ENCODE measurements at regions not wholly inside any gene's neighbourhood (a gene's known extent, or its start where the extent isn't known, plus 50 kb on each side); places are given as distances from the start of the nearest gene placed in this dataset.

GRCh38 chr11:113572136-113572735 is 97.0 kb upstream of the DRD2 start:
- intact Hi-C loops (cut with DNase I), result no loop called here
- Histone ChIP-seq H3K4me3 (no peak overlapping the region), H3K9me3 (no peaks in the 10 kb centered on the region), H3K4me1 (peaks cover 0 to 22% (median 2%) of the 10 kb centered on the region in 12 donors), H3K36me3 (no peaks in the 10 kb centered on the region), H3K27me3 (no peaks in the 10 kb centered on the region), H3K27ac (no peak overlapping the region)
- DNase-seq (no peak), ATAC-seq (no peak)
- 59 to 70% (median 62%) methylated on average over 4 of the region's 4 CpGs for WGBS, 4 donors
- no peak for TF ChIP-seq POLR2A (IDR thresholded peaks at IDR 0.05)

DNA sequence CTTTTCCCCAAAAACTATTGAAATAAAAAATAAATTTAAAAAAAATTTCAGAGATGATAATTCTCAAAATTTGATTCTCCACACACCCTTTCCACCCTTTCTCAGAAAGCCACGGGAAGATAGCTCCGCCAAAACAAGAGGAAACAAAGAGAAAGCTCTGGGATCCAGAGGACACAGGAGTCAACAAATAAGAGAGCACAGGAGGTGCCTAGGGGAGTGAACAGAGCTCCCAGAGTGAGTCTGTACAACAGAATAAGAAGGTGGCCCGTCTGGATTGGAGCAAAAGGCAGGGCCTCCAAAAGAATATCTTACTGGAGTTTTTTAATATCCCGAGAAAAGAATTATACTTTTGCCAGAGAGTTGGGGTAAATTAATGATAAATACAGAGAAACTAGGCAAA is 96.3 kb upstream of the DRD2 start:
- peaks cover 0 to 18% (median 0%) of the 10 kb centered on the region in 12 donors for H3K4me1 ChIP-seq
- no peak overlapping the region for H3K27ac ChIP-seq
- H3K36me3 ChIP-seq, result no peaks in the 10 kb centered on the region
- ATAC-seq (no peak), DNase-seq (no peak)
- no peak overlapping the region for H3K4me3 ChIP-seq
- intact Hi-C loops (cut with DNase I), result no loop called here
- no peaks in the 10 kb centered on the region for H3K9me3 ChIP-seq
- no peaks in the 10 kb centered on the region for H3K27me3 ChIP-seq
- no peak for TF ChIP-seq POLR2A (IDR thresholded peaks at IDR 0.05)
- TF ChIP-seq CTCF (IDR thresholded peaks at IDR 0.05), result no peak
- WGBS, 4 donors, result 43 to 55% (median 49%) methylated on average over 4 of the region's 4 CpGs

GRCh38 chr11:113570906-113571305 is 95.7 kb upstream of the DRD2 start:
- TF ChIP-seq CTCF (IDR thresholded peaks at IDR 0.05) (no peak), POLR2A (IDR thresholded peaks at IDR 0.05) (no peak)
- Histone ChIP-seq H3K27me3 (no peaks in the 10 kb centered on the region), H3K9me3 (no peaks in the 10 kb centered on the region), H3K27ac (no peak overlapping the region), H3K4me1 (peaks cover 0 to 18% (median 0%) of the 10 kb centered on the region in 12 donors), H3K36me3 (no peaks in the 10 kb centered on the region), H3K4me3 (no peak overlapping the region)
- DNase-seq (no peak), ATAC-seq (no peak)
- intact Hi-C loops (cut with DNase I), result no loop called here

DNA sequence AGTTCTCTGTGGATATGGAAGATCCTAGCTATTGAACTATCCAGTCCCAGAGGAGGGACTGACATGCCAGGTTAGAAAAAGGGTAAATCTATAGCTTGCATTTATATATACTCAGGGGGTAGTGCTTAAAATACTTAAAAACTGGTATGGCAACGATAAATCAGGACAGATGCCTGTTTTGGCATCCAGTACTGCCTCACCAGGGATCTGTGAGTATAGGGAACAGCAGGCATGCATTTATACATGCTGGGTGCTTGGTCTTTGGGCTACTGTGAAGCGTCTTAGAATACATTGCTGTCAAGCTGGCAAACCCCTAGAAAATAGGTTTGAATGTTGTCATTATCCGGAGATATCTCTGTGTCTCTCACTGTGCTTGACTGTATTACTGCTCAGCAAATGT is 94.2 kb upstream of the DRD2 start:
- Histone ChIP-seq H3K27me3 (peaks cover 0 to 1% (median 0%) of the 10 kb centered on the region in 9 donors), H3K9me3 (no peaks in the 10 kb centered on the region), H3K36me3 (no peaks in the 10 kb centered on the region), H3K4me3 (no peak overlapping the region), H3K27ac (no peak overlapping the region), H3K4me1 (peaks cover 0 to 18% (median 0%) of the 10 kb centered on the region in 12 donors)
- ATAC-seq (no peak), DNase-seq (no peak)
- intact Hi-C loops (cut with DNase I), result loop anchor here in 1 of 10 donors (10.0 kb wide), 1 partner anchor 55 kb away; no protein-coding TSS in a partner anchor
- TF ChIP-seq POLR2A (IDR thresholded peaks at IDR 0.05) (no peak), CTCF (IDR thresholded peaks at IDR 0.05) (no peak)
- WGBS, 4 donors, result 90 to 97% (median 91%) methylated on average over 3 of the region's 3 CpGs

DNA sequence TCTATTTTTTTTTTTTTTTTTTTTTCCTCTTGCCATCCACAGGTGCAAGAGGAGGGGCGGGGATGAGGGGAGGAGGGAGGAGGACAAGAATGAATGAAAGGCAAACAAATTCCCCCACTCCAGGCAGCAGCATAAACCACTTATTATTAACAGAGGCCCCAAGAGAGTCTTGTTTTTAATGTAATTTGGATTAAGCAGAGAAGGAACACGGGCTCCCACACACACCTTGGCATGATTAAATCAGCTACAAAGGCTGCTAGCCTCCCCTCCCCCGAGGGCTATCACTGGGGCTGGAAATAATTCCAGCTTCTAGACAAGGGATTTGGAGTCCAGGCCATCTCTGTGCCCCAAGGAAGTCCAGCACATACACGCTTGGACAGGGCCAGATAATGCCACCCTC is 93.4 kb upstream of the DRD2 start:
- DNase-seq (no peak), ATAC-seq (no peak)
- Histone ChIP-seq H3K4me3 (no peak overlapping the region), H3K27ac (no peak overlapping the region), H3K27me3 (peaks cover 0 to 6% (median 0%) of the 10 kb centered on the region in 9 donors), H3K36me3 (no peaks in the 10 kb centered on the region), H3K4me1 (peaks cover 0 to 18% (median 0%) of the 10 kb centered on the region in 12 donors), H3K9me3 (no peaks in the 10 kb centered on the region)
- intact Hi-C loops (cut with DNase I), result loop anchor here in 1 of 10 donors (10.0 kb wide), 1 partner anchor 56 kb away; no protein-coding TSS in a partner anchor
- TF ChIP-seq CTCF (IDR thresholded peaks at IDR 0.05) (no peak), POLR2A (IDR thresholded peaks at IDR 0.05) (no peak)
- WGBS, 4 donors, result 60 to 78% (median 72%) methylated on average over 4 of the region's 4 CpGs

Measured in heart left ventricle (tissue), 16 donors.